Renal pelvis (tissue), 1 donor: ENCODE measurements at regions not wholly inside any gene's neighbourhood (a gene's known extent, or its start where the extent isn't known, plus 50 kb on each side); places are given as distances from the start of the nearest gene placed in this dataset.

ENCODE experiments used
- DNase-seq: peaks from one replicate; pipeline ENCODE4 v3.0.0-alpha.2; 2013

DNA sequence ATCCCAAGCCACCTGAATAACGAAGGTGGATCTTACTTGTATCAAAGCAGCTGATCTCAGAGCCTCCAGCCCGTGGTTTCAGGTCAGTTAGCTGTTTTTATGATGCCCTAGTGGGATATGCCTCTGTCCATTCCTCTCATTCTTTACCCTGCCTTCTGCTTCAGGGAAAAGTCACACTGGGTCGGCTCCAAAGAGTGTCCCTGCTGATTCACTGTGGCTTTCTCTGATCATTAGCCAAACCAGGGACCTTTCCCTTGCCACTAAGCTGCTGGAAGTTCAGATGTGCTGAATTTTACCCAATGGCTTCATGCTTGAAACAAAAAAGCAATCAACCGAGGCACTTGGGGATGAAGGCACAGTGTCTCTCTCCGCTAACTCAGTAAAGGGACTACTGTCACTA, 170.2 kb upstream of the SALL1 start:
- DNase-seq, result no peak

DNA sequence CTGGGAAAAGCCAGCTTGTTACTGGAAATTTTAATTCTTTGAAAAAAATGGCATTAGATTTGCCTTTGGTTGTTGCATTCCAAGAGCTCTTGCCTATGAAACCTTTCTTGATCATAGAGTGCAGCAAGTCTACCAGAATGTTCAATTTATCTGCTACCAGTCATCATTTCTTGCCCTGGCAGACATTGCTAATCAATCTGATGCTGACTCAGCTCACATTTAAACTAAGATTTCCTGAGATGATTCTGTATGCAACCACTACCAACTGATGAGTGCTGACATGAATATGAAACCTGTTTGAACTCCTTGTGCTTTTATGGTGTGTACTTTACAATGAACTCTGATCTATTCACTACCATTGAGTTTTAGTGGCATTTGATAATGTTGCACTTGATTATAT, 166.5 kb upstream of the SALL1 start:
- no peak for DNase-seq

DNA sequence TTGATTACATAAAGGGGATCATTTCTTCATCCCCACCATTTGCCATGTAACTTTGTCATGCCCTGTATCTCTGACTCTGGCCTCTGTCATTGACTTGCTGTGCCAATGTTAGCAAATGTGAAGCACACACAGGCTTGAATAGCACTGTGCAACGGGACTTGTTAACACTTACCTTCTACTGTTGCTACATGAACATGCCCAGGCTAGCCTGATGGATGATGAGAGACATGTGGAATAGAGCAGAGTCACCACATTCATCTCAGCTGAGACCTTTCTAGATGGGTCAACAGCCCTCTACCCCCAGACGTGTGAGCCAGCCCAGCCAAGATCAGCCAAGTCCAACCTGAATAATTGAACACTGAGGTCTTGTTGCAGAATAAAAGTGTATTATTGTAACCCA, 162.1 kb upstream of the SALL1 start:
- DNase-seq, result no peak

DNA sequence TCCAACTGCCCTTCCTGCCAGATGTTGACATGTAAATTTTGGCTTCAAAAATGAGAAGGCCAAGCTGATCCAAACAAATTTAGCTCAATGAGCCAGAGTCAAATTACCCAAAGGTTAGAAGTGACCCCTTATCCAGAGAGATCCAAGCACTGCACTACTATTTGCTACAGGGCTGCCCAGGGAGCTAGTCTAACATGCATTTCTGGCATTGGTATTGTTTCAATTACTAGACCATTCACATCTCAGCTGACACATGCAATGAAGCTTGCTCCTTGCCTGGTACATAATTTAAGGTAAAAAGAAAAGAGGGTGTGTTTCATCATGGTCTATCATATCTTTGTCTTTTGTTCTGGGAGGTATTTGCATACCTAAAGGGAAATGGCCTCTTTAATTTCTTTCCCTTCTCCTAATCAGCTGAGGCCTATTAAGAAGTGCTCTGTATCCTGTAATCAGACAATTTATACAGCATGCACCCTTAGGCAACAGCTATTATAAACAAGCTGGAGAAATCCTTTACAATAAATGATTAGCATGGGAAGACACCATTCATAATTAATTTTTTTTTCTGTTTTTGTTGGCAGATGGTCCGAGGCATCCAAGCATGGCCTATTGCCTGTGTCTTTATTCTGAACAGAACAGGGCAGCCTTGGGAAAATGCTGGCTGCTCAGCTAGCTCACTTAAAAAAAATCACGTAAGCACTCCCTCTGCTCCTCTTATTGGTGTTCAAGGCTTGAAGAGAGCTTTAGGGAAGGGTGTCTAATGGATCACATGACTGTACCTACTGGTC, 161.5 kb upstream of the SALL1 start:
- DNase-seq, result no peak

DNA sequence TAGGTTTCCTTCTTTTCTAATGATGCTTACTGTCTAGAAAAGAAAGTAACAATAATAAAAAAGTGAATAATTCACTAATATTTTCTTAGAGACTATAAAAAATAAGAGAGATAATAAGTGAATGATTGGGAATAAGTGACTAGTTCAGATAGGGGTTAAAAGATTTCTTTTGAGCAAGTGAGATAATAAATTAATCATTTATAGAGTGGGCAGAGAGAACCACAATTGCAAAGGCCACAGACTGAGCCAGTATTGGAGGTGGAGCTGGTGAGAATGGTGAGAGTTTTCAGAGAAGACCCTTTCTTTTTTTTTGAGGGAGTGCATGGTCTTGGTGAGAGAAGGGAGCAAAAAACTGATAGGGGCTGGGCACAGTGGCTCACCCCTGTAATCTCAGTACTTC, 159.1 kb upstream of the SALL1 start:
- DNase-seq, result no peak

DNA sequence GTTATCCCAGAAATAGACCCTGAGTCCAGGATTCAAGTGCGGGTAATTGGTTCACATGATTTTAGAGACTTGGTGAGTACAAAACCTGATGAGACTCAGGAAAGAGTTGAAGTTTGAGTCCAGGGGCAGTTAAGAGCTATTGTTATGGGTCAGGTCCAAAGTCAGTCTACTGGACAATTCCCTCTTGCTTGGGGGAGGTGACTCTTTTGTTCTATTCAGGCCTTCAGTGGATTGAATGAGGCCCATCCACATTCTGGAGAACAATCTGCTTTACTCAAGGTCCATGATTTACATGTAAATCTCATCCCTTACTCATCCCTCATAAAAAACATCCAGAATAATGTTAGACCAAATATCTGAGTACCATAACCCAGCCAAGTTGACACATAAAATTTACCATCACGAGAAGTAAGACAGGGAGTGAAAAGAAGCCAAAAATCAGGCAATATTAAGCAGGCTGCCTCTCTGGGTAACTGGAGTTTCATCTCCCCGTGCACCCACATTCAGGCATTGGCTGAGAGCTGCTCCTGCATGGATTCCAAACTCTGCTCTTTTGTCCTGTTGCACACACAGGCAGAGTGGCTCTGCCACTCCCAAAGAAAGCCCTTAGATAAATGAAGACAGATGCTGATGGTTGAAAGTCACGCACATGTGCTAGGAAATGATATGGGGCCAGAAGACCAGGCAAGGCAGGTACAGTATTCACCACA, 156.0 kb upstream of the SALL1 start:
- no peak for DNase-seq

DNA sequence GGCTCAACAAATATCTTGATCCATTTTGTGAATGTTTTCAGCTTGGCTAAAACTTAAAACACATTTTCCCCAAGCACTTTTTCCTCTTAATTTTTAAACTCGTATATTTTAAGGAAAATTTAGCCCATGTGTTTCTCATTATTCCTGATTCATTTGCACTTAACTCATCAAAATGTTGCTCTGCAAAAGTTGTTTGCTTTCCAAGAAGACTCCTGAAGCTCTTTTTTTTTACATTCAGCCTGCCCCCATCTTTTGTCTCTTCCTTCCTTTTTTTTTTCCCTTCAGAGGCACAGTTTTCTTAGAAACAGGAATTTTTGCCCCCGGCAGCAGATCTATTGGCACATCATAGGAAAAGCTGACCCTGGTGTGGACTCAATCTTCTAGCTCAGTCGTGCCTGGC, 155.0 kb upstream of the SALL1 start:
- no peak for DNase-seq

DNA sequence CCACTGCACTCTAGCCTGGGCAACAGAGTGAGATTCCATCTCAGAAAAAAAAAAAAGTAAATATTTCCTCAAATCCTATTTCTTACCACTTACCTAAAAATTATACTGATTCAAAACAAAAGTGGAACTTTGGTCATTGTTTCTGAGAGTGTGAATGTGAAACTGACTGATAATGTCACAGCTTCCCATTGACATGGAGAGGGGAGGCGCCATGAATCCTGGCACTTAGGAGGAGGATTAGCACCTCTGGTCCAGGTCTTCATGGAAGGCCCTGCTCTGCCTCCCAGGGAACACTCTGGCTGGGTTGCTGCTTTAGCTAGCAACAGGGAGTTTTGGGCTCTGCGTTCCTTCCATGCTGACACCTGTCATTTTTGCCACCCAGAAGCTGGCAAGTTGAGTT, 154.3 kb upstream of the SALL1 start:
- DNase-seq, result no peak

DNA sequence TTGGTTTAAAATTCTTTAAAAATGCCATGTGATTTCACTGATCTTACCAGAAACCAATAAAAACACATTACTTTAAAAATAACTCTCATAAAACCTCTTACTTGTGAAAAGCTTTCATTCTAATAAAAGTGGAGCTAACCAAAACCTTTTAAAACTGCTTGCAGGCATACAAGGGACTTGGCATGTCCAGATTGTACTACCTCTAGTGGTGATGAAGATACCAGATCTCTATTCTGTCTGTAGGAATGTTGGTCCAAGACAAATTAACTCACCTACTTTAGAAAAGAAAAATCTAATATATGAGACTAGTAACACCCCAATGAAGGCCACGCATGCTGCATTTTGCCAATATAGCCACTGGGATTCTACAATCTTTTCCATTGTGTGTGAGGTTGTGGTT, 151.0 kb upstream of the SALL1 start:
- DNase-seq, result no peak

DNA sequence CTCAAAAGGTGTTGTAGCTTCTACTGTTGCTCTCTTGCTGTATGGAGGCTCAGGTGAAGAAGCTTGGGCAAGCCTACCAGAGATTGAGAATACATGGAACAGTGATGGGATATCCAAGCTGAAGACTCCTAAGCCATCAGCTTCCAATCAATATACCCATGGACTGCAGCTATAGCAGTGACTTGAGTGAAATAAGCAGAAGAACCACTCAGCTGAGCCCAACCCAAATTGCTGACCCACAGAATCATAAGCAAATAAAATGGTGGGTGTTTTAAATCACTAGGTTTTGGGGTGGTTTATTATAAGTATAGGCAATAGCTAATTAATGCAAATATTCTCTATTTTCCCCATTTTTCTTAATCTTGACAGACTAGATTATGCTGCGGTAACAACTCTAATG, 147.7 kb upstream of the SALL1 start:
- no peak for DNase-seq

DNA sequence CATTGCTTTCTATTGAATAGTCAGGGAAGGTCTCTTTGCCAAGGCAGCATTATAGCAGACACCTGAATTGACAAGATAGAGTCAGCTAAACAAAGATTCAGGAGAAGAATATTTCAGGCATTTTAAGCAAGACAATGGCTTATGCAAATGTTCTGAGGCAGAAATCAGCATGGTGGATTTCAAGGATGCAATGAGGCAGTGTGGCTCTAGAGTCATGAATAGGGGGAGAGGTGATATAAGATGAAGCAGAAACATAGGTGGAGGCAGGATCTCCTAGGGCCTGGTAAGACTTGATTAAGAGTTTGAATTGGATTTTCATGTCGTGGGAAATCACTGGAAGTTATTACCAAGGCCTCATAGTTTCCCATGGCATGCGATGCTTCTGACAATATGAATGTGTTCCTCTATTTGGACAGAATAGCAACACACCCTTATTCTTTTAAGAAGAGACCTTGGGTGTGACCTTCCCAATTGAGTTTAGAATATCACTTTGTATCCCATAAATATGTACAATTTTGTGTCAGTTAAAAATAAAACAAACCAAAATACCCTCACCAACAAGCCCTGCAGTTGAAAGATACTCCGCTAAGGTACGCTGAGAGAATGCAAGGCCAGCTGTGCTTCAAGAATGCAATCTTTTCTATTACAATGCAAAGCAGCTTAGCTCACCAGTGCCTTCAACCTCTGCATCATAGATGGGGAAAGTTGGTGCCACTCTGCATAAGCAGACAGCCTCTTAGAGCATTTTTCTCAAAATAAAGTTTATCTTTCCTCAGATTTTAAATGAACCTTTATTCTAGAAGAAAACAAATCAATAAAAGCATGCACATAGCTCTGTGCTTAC, 139.6 kb upstream of the SALL1 start:
- DNase-seq, result no peak

DNA sequence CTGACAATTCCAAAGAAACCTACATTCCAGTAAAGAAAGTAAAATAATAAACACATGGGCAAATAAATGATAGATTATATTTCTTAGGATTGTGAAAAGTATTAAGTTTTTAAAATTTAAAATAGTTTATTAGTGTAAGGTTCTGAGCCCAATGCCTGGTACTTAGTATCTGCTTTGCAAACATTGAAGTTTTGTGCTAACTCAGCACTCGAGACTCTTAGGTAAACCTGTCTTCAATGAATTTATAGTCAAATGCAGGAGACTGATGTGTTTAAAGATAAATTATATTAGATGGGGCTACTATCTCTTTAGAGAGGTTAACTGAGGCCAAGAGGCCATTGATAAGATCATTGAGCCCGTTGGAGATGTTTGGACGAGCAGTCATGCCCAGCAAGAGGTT, 138.3 kb upstream of the SALL1 start:
- DNase-seq, result no peak

DNA sequence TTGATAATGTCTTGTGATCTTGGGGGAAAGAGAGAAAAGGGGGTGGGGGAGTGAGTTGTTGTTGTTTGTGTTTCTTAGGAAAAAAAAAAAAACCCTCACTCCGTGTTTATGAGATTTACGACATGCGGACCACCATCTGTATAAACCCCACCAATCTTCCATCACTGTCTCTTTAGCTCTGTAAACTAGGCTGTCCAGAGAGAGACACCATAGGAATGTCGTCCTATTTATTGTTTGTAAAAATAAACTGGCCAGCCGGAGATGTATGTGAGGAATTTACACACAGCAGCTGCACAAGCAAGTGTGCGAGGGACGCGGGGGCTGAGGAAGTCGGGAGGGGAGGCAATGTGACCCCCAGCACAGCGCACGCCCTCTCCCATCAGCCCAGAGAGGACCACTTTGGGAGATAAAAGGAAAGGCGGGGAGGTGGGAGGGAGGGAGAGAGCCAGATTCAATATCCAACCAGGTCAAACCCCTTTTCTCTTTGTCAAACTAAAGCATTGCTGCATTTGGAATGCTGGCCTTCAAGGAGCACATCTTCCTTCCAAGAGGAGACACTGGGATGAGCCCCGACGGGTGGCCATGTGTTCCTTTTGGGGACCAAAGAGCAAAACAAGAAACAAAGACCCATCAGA, 136.2 kb upstream of the SALL1 start:
- DNase-seq, result peak; percentile 69

DNA sequence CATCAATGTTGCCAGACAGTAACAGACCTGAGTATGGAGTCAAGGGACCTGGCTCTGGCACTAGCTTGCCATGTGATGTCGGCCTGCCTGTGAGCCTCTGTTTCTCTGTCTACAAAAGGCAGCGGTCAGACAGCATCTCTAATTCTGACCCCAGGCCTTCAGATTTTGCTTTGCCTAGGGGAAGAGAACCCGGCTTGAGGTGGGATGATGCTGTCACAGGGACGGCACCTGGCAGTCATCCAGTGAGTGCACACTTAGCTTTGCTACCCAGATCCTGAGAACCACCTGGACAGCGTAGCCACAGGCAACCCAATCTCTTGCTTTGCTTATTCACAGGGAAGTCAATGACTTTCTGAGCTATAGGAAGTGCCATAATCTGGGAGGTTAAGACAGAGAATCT, 135.2 kb upstream of the SALL1 start:
- no peak for DNase-seq

DNA sequence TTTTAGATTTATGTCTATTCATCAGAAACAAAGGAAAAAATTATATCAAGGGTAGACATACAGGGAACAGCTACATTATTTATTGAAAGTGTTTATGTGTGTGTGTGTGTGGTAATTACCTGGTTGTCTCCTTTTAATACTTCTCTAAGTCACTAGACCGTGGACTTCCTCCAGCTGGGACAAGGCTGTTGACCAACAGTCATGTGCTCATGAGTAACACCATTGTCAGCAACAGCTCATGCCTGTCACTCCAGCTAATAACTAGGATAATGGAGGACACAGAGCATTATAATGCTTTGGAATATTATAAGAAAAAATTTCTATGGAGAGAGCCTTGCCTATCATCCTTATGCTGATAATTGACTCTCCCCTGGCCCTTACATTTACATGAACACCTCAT, 125.3 kb upstream of the SALL1 start:
- no peak for DNase-seq

DNA sequence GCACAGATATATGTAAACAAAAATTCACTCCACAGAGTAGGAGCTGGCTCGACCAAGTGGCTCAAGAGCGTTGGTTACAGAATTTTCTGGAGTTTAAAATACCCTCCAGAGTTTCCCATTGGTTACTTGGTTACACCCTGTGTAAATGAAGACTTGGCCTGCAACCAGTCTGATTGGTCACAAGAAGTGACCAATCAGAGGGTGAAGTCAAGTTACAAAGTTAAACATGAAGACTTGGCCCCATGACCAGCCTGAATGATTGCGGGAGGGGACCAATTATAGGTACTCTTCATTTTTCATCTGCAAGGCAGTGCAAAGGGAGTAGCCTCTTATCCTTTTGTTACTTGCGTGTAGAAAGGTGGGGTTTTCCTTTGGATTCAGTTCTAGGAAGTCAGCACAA, 121.3 kb upstream of the SALL1 start:
- no peak for DNase-seq

DNA sequence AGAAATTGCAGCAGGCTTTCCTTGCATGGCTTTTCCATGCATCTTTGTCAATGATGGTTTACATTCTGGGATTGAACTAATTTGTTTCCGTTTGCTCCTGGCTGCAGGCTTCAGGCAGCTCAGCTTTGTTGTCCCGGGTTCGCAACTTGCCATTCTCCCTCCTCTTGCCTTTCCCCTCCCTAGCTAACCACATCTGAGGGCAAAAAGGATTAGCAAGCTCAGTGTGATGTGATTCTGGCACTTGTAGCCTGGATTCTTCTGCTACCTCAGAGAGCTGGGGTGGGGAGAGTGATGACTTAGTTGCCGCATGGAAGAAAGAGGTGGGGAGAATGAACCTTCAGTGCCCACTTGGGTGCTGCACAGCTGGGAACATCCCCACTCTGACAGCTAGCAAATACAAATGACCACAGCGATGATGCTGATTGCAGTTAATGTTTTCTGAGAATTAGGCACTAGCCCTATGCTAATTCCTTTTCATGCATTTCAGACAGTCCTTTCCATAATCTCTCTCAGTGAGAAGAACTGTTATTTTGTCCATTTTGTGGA, 120.2 kb upstream of the SALL1 start:
- DNase-seq, result no peak

DNA sequence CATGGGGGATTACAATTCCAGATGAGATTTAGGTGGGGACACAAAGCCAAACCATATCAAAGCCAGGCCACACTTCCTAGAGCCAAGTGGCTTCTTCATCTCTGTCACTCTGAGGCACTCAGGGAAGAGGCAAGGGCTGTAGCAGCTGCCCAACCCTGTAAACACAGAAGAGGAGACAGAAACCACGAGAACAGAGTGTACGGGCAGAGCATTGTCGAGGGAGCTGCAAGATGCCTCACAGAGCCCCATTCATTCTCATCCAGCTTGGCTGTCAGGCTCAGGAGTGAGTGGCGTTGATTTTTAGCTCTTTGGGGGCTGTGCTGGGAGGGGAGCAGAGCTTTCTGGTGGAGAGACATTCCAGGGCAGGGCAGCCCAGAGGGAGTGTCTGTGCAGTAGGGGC, 117.2 kb upstream of the SALL1 start:
- DNase-seq, result no peak

DNA sequence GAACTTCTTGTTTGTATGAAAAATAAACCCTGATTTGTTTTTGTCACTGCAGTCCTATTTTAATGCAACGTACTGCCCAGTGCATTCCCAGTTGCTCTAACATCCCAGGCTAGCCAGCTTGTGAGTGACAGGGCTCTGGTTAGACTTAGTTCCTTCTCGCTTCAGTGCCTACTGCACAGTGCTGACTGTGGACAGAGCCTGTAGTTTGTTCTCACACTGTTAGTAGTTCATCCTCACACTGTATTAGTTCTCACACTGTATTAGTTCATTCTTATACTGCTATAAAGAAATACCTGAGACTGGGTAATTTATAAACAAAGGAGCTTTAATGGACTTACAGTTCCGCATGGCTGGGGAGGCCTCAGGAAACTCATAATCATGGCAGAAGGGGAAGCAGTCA, 116.6 kb upstream of the SALL1 start:
- DNase-seq, result no peak

DNA sequence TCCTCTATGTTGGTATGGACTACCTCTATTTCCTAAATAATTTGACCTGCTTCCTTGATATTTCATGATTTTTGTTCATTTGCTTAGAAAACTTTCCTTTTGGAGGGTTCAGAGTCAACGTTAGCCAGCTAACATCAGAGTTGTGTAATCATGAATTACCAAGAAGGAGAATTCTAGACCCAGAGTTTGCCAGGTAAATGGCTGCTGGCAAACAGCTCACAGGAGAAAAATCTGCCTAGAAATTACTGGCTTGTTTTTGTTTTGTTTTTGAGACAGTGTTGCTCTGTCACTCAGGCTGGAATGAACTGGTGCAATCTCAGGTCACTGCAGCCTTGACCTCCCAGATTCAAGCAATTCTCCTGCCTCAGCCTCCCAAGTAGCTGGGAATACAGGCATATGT, 111.4 kb upstream of the SALL1 start:
- DNase-seq, result no peak

DNA sequence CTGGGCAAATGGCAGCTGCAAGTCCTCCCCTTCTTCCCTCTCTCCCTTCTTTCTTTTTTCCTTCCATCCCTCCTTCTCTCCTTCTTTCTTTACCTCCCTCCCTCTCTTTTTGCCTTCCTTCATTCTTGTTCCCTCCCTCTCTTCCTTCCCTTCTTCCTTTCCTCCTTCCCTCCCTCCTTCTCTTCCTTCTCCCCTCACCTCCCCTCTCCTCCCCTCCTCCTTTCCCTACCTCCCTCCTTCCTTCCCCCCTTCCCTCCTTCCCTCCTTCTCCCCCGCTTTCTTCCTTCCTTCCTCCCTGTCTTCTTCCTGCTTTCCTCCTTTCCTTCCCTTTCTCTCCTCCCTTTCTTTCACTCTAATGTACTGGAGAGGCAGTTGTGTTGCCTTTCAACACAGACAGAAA, 110.8 kb upstream of the SALL1 start:
- no peak for DNase-seq

DNA sequence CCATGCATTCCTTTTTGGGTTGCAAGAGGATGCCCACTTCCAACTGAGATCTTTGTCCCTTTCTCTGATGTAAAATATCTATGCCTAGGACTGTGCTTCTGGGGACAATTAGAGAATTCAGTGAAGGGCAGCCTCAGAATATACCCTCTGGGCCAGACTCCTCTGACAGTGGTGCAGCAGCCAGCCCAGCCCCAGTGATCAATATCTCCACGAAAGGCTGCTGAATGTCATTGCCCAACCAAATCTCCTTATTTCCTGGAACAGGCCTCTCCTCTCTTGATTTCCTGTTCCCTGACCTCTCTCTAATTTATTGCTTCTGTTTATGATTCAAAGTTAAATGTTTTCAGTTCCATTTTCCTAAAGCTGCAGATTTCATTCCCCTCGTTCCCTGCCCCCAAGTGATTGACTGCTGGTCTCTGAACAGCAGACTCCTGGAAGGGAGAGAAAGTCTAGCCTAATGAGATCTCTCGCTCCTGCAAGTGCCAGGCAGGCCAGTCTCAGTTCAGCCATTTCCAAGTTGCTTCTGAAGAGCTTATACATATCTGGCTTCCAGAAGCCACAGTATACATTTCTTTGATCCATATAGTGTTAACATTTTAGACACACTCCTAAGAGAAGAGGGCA, 104.4 kb upstream of the SALL1 start:
- no peak for DNase-seq
